ENCODE measurements at regions not wholly inside any gene's neighbourhood (a gene's known extent, or its start where the extent isn't known, plus 50 kb on each side); places are given as distances from the start of the nearest gene placed in this dataset.
"Not testable (repeated sequence)": the region's sequence is repeated elsewhere in the genome, so short reads cannot be mapped to it uniquely, and the experiment has no call there.

DNA sequence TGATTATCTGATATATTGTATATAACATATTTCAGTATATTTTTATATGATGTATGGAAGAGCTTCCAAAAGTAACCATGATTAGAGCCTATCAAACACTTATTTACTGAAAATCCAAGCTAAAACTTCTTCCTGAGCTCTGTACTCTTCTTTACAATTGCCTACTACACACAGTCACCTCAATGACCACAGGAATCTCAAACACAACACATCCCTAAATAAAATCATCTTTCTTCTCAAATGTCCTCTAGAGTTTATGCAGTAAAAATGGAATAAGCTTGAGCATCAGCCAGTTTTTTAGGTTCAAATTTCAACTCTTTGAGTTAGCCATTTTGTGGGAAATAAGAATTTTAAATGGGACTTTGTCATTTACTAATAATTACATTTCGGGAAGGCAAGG, 102.6 kb upstream of the FNDC3A start:
- TF ChIP-seq, protein P1, sequence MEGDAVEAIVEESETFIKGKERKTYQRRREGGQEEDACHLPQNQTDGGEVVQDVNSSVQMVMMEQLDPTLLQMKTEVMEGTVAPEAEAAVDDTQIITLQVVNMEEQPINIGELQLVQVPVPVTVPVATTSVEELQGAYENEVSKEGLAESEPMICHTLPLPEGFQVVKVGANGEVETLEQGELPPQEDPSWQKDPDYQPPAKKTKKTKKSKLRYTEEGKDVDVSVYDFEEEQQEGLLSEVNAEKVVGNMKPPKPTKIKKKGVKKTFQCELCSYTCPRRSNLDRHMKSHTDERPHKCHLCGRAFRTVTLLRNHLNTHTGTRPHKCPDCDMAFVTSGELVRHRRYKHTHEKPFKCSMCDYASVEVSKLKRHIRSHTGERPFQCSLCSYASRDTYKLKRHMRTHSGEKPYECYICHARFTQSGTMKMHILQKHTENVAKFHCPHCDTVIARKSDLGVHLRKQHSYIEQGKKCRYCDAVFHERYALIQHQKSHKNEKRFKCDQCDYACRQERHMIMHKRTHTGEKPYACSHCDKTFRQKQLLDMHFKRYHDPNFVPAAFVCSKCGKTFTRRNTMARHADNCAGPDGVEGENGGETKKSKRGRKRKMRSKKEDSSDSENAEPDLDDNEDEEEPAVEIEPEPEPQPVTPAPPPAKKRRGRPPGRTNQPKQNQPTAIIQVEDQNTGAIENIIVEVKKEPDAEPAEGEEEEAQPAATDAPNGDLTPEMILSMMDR (IDR thresholded peaks at IDR 0.05; ENCODE audit: low read depth, low read length) = no peak

GRCh38 chr13:48873587-48873986, 102.1 kb upstream of the FNDC3A start:
- DNase-seq (ENCODE audit: extremely low read depth, low read depth) = no peak
- TF ChIP-seq, protein P1 (IDR thresholded peaks at IDR 0.05; ENCODE audit: low read depth, low read length) = peak; percentile 10; the same call in 1 of the 2 replicates

More for the DNA sequence above, 102.6 kb upstream of the FNDC3A start:
- DNase-seq (ENCODE audit: extremely low read depth, low read depth) = no peak

DNA sequence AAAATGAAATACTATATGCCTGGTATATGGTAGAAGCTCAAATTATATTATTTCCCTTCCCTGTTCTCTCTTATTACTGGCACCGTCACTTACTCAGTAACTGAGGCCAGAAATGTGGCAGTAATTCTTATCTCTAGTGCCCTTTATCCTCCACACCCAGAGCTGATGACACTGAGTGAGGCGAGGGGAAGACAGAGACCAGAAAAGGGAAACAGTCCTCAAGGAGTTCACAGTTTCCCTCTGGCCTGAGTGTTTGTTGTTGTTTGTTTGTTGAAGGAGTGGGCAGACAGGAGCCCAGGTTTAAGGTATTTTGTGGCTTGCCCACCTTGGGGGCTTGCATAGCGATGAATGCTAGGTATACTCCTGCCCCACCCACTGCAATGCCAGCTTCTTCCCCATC, 101.5 kb upstream of the FNDC3A start:
- no peak for DNase-seq (ENCODE audit: extremely low read depth, low read depth)
- TF ChIP-seq, protein P1 (IDR thresholded peaks at IDR 0.05; ENCODE audit: low read depth, low read length) = no peak

GRCh38 chr13:48875047-48875446, 100.7 kb upstream of the FNDC3A start:
- TF ChIP-seq, protein P1 (IDR thresholded peaks at IDR 0.05; ENCODE audit: low read depth, low read length) = no peak
- no peak for DNase-seq (ENCODE audit: extremely low read depth, low read depth)

- DNase-seq (ENCODE audit: extremely low read depth, low read depth) = no peak
- TF ChIP-seq, protein P1 (IDR thresholded peaks at IDR 0.05; ENCODE audit: low read depth, low read length) = no peak
These were observed 99.4 kb upstream of the FNDC3A start for GRCh38 chr13:48876289-48876688.

- no peak for DNase-seq (ENCODE audit: extremely low read depth, low read depth)
- TF ChIP-seq, protein P1 (IDR thresholded peaks at IDR 0.05; ENCODE audit: low read depth, low read length) = no peak
These were observed 96.3 kb upstream of the FNDC3A start for GRCh38 chr13:48879432-48879831.

DNA sequence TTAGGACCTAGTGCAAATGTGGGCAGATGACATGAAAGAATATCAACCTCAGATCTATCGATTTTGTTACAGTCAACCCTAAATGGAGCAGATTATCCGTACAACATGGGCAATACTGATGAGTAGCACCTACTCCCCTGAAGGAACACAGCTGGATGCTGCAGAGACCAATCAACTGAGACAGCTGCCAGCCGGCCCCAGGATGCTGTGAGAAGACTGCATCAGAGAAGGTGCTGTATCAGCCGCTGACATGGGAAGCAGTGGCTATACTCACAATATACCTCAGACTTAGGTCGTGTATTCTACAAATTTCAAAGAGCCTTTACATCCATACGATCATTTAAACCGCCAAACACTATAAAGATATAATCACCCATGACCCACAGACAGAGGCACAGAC, 95.9 kb upstream of the FNDC3A start:
- DNase-seq (ENCODE audit: extremely low read depth, low read depth) = no peak
- TF ChIP-seq, protein P1 (IDR thresholded peaks at IDR 0.05; ENCODE audit: low read depth, low read length) = no peak

- not testable (repeated sequence) for DNase-seq (ENCODE audit: extremely low read depth, low read depth)
These were observed 91.9 kb upstream of the FNDC3A start for GRCh38 chr13:48883786-48884185.

All from AG09319 (cell line).